K562 (cell line): ENCODE measurements at regions not wholly inside any gene's neighbourhood (a gene's known extent, or its start where the extent isn't known, plus 50 kb on each side); places are given as distances from the start of the nearest gene placed in this dataset.

Source experiments
- ATAC-seq: fragments of 200-7000 bp; cut with Tn5 transposase; 3 replicates; pipeline ENCODE4 v1.9.1; 2020; ENCODE audit warnings: moderate library complexity
- BruUV-seq: library from RNA; stranded (reverse); fragments of 400-500 nt; replicated peaks from 2 replicates; lab custom pipeline; 2021; lab: Mats Ljungman, UMichigan
- CTCF ChIA-PET: fragments of 300-600 bp; formaldehyde crosslinking; extraction: SDS; loops from one replicate; lab custom pipeline; 2021; ENCODE audit warnings: low intra/inter-chr PET ratio; lab: Yijun Ruan, JAX
- POLR2A ChIA-PET: fragments of 300-600, 350-650 bp; sonication (Branson Sonifier 250); formaldehyde crosslinking; extraction: SDS; loops from one replicate; lab custom pipeline; 2021; ENCODE audit warnings: antibody characterized with exemption, inconsistent platforms; lab: Yijun Ruan, JAX
- DNase-seq, 4 experiments: peaks; one replicate each; pipeline versions ENCODE4 v3.0.0 to v3.0.0-alpha.2; 2011 to 2018; ENCODE audit warnings: low spot score in 3 of 4, mixed read lengths in 3 of 4; ENCODE audit errors: extremely low read depth in 1 of 4
- FAIRE-seq: peaks from 2 replicates; lab custom pipeline; 2011; peaks lifted over from hg19 to GRCh38; lab: Jason Lieb, UNC
- H2AFZ ChIP-seq: 2 replicates; pipeline ENCODE4 v1.6.0; 2011; ENCODE audit warnings: low read depth, low read length, control low read depth, inconsistent platforms
- H3K27ac ChIP-seq: fragments of 200-600 bp; 3 replicates; pipeline ENCODE4 v1.8.0; 2011; ENCODE audit warnings: low read depth, mild to moderate bottlenecking, control low read depth, inconsistent platforms, low read length, moderate library complexity, mixed read lengths; ENCODE audit errors: extremely low read depth
- H3K27me3 ChIP-seq, 2 experiments: fragments of 300-600 bp in 1 of 2; 2 replicates in 1 of 2; 3 replicates in 1 of 2; pipeline versions ENCODE4 v1.6.0 to v1.8.0; 2011; ENCODE audit warnings: inconsistent platforms in 2 of 2, low read length in 2 of 2, mild to moderate bottlenecking in 1 of 2, mixed read lengths in 1 of 2, moderate library complexity in 1 of 2; ENCODE audit not compliant: control insufficient read depth in 2 of 2, insufficient read depth in 2 of 2
- H3K36me3 ChIP-seq: fragments of 300-600 bp; 3 replicates; pipeline ENCODE4 v1.8.0; 2011; ENCODE audit warnings: mild to moderate bottlenecking, low read length, inconsistent platforms; ENCODE audit not compliant: control insufficient read depth, insufficient read depth
- H3K4me1 ChIP-seq, 2 experiments: fragments of 200-600 bp in 1 of 2; replicated peaks in 1 of 2; 2 replicates in 1 of 2; 3 replicates in 1 of 2; pipeline versions ENCODE4 v1.5.1 to v1.8.0; 2011; ENCODE audit warnings: inconsistent platforms in 2 of 2, low read length in 2 of 2, mild to moderate bottlenecking in 1 of 2, mixed read lengths in 1 of 2, moderate library complexity in 1 of 2; ENCODE audit not compliant: control insufficient read depth in 2 of 2, insufficient read depth in 2 of 2
- H3K4me2 ChIP-seq: 2 replicates; pipeline ENCODE4 v1.6.1; 2011; ENCODE audit warnings: low read length, control low read depth, inconsistent platforms, mixed read lengths; ENCODE audit not compliant: insufficient read depth
- H3K4me3 ChIP-seq: fragments of 200-600 bp; sonication (generic), shearing (Covaris generic); 2 replicates; pipeline ENCODE4 v1.5.1; 2016; ENCODE audit warnings: control low read depth, inconsistent platforms
- H3K79me2 ChIP-seq: fragments of 200-600 bp; 3 replicates; pipeline ENCODE4 v1.8.0; 2011; ENCODE audit warnings: low read length, inconsistent platforms; ENCODE audit not compliant: control insufficient read depth, insufficient read depth
- H3K9ac ChIP-seq, 2 experiments: 2 replicates each; pipeline versions ENCODE4 v1.6.0 to v1.6.1; 2011; ENCODE audit warnings: low read depth in 2 of 2, low read length in 2 of 2, control low read depth in 1 of 2, inconsistent platforms in 1 of 2, mild to moderate bottlenecking in 1 of 2, mixed read lengths in 1 of 2; ENCODE audit not compliant: insufficient read depth in 1 of 2
- H3K9me1 ChIP-seq: one replicate; pipeline ENCODE4 v1.6.0; 2011; ENCODE audit warnings: inconsistent platforms, mild to moderate bottlenecking, low read length, moderate library complexity; ENCODE audit not compliant: control insufficient read depth, insufficient read depth
- H3K9me3 ChIP-seq: replicated peaks from 2 replicates; pipeline ENCODE4 v1.5.1; 2011; ENCODE audit warnings: low read depth, low read length, inconsistent platforms; ENCODE audit not compliant: control insufficient read depth, insufficient read depth
- H4K20me1 ChIP-seq: replicated peaks from 2 replicates; pipeline ENCODE4 v1.6.1; 2011; ENCODE audit warnings: low read length, inconsistent platforms, mixed read lengths; ENCODE audit not compliant: control insufficient read depth, insufficient read depth
- CLOCK ChIP-seq: fragments of 250-450 bp; sonication (Bioruptor Pico); IDR thresholded peaks from 2 replicates; pipeline ENCODE4 v1.4.0; 2020; ENCODE audit warnings: mild to moderate bottlenecking, moderate library complexity, borderline replicate concordance
- HMGXB4 ChIP-seq: sonication (generic); formaldehyde crosslinking; IDR thresholded peaks from 2 replicates; pipeline ENCODE4 v1.8.1; 2023; ENCODE audit warnings: mild to moderate bottlenecking, missing genetic modification reagents
- ZC3H4 ChIP-seq: sonication (generic); formaldehyde crosslinking; IDR thresholded peaks from 2 replicates; pipeline ENCODE4 v1.9.0; 2021; ENCODE audit warnings: missing genetic modification reagents, borderline replicate concordance
- ZZZ3 ChIP-seq: fragments of 450-650 bp; IDR thresholded peaks from 2 replicates; pipeline ENCODE4 v1.6.1; 2016; ENCODE audit warnings: antibody characterized with exemption, mild to moderate bottlenecking, moderate library complexity
- WGBS: fragments of 100-300 bp; shearing (Covaris generic); methylation state at CpG from one replicate; pipeline ENCODE4 v1.1.6; 2016; ENCODE audit warnings: low coverage, mixed read lengths; ENCODE audit not compliant: insufficient coverage; ENCODE audit errors: missing lambda C conversion rate; 5-methylcytosine and 5-hydroxymethylcytosine counted together
- in situ Hi-C: fragments of 300-500 bp; cut with MboI; formaldehyde crosslinking; loops from 4 replicates; pipeline ENCODE4 v1.15.0; 2018; ENCODE audit warnings: inconsistent platforms, mixed read lengths
- intact Hi-C: fragments of 100-400 bp; cut with micrococcal nuclease; formaldehyde crosslinking; loops from 2 replicates; pipeline ENCODE4 v1.14.2; 2022

GRCh38 chr2:234254783-234255521, 204.4 kb downstream of the SPP2 start (continued):
- TF ChIP-seq CLOCK (CRISPR knock-in tag), result no peak
- TF ChIP-seq ZC3H4 (CRISPR knock-in tag), result no peak
- TF ChIP-seq ZZZ3, result no peak
- TF ChIP-seq, all 486 proteins: peak for 0

GRCh38 chr2:234252772-234253171, 202.3 kb downstream of the SPP2 start:
- CTCF ChIA-PET, result no interaction called here
- no TSS peak for BruUV-seq
- no peaks in the 10 kb centered on the region for H3K9me1 ChIP-seq
- H3K4me1 ChIP-seq, result no peaks in the 10 kb centered on the region
- ATAC-seq (no peak), FAIRE-seq (no peak), DNase-seq (no peak)
- H3K9me3 ChIP-seq, result no peaks in the 10 kb centered on the region
- no peak overlapping the region for H3K9ac ChIP-seq
- no peaks in the 10 kb centered on the region for H3K79me2 ChIP-seq
- in situ Hi-C loops (no loop called here), intact Hi-C loops (no loop called here)
- H3K4me2 ChIP-seq, result no peak overlapping the region
- no peak for TF ChIP-seq HMGXB4 (CRISPR knock-in tag)
- H2AFZ ChIP-seq, result no peak overlapping the region
- H3K36me3 ChIP-seq, result no peaks in the 10 kb centered on the region
- H4K20me1 ChIP-seq, result no peaks in the 10 kb centered on the region
- WGBS, result 0% methylated on average over 5 of the region's 7 CpGs
- no peaks in the 10 kb centered on the region for H3K27me3 ChIP-seq
- POLR2A ChIA-PET, result interaction anchor here (0.6 kb wide), 1 partner anchor 15 kb away, joined by 3 read pairs; no protein-coding TSS in a partner anchor
- no peak overlapping the region for H3K27ac ChIP-seq
- H3K4me3 ChIP-seq, result no peak overlapping the region
